Stromal cell of bone marrow (primary cell): ENCODE measurements at regions not wholly inside any gene's neighbourhood (a gene's known extent, or its start where the extent isn't known, plus 50 kb on each side); places are given as distances from the start of the nearest gene placed in this dataset.

Experiments
- DNase-seq: peaks from one replicate; pipeline ENCODE4 v3.0.0-alpha.2; 2012; ENCODE audit warnings: low read depth

- peak; percentile 31 for DNase-seq
Measured at GRCh38 chr13:80666782-80667552, 326.0 kb upstream of the SPRY2 start.

DNA sequence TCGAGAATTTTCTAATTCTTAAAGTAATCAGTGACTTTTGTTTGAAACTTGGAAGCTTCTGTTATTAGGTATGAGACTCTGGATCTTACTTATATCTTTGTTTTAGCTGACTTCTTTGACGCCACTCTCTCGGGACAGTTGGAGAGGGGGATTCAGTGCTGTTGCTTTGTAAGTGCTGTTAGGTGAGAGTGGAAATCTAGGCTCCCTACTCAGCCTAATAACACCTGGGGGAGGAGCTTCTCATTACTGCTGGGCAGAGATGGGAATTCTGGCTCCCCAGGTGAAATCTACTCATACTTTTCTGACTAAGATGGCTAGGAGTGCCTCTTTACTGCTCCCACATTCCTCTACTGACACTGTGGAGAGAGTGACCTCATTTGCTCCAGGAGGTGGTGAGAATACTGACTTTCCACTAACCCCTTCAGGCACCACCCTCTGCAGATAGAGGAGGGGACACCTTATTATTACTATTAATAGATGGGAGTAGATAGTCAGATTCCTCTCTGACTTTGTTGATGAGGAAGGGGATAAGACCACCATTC lies 324.9 kb upstream of the SPRY2 start:
- DNase-seq, result no peak

DNA sequence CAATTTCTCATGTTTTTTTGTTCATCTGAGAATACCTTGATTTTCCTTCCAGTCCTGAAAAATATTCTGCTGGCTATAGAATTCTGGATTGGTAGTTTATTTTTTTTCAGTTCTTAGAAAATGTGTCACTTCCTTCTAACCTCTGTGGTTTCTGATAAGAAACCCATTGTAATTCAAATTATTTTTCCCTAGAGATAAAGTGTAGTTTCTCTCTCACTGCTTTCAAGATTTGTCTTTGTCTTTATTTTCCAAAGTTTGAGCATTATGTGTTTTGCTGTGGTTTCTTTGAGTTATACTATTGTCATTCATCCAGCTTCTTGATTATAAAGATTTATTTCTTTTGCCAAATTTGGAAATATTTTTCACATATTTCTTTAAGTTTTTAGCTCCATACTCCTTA lies 324.0 kb upstream of the SPRY2 start:
- no peak for DNase-seq

DNA sequence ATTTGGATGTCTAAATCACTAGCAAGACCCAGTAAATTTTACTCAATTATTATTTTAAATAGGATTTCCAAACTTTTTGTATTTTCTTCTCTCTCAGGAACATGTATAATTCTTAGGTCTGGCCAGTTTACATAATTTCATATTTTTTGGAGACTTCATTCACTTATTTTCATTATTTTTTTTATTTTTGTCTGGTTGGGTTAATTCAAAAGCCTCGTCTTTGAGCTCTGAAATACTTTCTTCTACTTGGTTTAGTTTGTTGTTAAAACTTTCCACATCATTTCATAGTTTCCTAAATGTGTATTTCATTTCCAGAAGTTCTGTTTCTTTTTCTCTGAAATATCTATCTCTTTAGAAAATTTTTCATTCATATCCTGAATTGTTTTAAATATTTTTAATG lies 322.9 kb upstream of the SPRY2 start:
- no peak for DNase-seq

- no peak for DNase-seq
Measured at GRCh38 chr13:80658705-80659104, 317.8 kb upstream of the SPRY2 start.

- DNase-seq, result no peak
Measured at GRCh38 chr13:80656512-80656904, 315.6 kb upstream of the SPRY2 start.

- no peak for DNase-seq
Measured at GRCh38 chr13:80655778-80656511, 315.0 kb upstream of the SPRY2 start.

GRCh38 chr13:80654638-80655249 lies 313.8 kb upstream of the SPRY2 start:
- DNase-seq, result no peak

DNA sequence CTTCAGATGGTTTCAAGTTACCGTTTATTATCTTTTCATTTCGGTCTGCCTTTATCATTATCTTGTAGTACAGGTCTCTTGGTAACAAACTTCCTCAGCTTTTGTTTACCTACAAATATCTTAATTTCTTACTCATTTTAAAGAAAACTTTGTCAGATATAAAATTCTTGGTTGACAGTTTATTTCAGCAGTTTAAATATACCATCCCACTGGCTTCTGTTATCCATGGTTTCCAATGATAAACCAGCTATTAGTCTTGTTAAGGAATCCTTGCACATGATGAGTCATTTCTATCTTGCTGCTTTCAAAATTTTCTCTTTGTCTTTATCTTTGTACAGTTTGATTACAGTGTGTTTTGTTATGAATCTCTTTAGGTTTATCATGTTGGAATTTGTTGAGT lies 308.3 kb upstream of the SPRY2 start:
- no peak for DNase-seq

GRCh38 chr13:80642641-80643040 lies 301.7 kb upstream of the SPRY2 start:
- DNase-seq, result no peak

- DNase-seq, result no peak
Measured at GRCh38 chr13:80633251-80633650, 292.3 kb upstream of the SPRY2 start.

GRCh38 chr13:80630685-80631121 lies 289.8 kb upstream of the SPRY2 start:
- peak; percentile 19 for DNase-seq

- no peak for DNase-seq
Measured at GRCh38 chr13:80618781-80619180, 277.9 kb upstream of the SPRY2 start.

- DNase-seq, result no peak
Measured at GRCh38 chr13:80612804-80613203, 271.9 kb upstream of the SPRY2 start.

DNA sequence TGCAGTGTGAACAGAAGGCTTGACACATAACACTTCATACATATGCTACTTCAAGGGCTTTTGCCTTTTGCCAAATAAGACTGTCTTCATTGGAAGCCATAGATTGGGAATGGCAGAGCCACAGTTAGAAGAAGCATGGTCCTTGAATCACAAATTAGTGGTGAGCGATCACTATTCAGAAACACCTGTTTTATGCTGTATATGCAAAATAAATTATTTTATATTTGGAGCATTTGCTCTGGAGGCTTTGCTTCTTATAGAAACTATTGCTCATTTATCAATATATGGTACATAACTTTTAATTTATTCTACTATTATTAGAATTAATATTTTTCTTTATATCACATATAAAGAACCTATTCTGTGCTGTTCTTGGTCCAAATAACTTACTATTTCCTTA lies 270.4 kb upstream of the SPRY2 start:
- no peak for DNase-seq

GRCh38 chr13:80605716-80606115 lies 264.8 kb upstream of the SPRY2 start:
- DNase-seq, result no peak

- no peak for DNase-seq
Measured at GRCh38 chr13:80605011-80605410, 264.1 kb upstream of the SPRY2 start.

GRCh38 chr13:80604098-80604497 lies 263.2 kb upstream of the SPRY2 start:
- peak; percentile 36 for DNase-seq

- DNase-seq, result no peak
Measured at GRCh38 chr13:80603351-80603750, 262.4 kb upstream of the SPRY2 start.

DNA sequence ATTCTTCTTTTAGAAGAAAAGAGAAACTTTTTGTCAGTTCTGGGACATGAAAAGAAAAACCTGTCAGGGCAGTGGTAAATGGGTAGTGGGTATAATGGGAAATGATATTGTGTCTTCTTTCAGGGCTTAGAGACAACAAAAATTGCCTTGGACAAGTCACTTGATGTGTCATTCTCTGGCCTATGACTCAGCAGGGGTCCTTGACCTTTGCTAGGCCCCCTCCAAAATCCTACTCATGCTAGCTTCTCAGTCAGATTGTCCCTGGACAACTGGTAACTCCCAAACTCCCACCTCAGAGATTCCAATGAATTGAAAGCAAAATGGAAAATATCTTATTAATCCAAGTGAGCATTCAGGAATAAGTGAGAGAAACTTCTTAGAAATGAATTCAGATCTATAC lies 258.8 kb upstream of the SPRY2 start:
- no peak for DNase-seq

DNA sequence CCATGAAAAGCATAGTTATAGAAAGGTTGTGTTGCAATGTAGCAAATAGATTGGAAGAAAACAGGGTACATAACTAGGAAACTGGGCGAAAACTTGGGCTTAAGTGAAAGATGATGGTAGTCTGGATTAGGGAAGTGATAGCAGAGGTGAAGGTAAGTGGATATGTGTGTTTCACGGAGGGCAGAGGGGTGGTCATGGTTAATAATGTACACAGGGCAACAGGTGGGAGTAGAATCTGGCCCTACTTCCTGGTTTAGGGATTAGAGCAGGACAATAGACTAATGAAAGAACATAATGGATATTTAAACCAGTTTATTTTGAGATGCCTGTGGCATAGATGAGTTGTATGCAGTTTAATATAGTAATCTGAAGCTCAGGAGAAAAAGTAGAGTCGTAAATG lies 257.3 kb upstream of the SPRY2 start:
- no peak for DNase-seq

DNA sequence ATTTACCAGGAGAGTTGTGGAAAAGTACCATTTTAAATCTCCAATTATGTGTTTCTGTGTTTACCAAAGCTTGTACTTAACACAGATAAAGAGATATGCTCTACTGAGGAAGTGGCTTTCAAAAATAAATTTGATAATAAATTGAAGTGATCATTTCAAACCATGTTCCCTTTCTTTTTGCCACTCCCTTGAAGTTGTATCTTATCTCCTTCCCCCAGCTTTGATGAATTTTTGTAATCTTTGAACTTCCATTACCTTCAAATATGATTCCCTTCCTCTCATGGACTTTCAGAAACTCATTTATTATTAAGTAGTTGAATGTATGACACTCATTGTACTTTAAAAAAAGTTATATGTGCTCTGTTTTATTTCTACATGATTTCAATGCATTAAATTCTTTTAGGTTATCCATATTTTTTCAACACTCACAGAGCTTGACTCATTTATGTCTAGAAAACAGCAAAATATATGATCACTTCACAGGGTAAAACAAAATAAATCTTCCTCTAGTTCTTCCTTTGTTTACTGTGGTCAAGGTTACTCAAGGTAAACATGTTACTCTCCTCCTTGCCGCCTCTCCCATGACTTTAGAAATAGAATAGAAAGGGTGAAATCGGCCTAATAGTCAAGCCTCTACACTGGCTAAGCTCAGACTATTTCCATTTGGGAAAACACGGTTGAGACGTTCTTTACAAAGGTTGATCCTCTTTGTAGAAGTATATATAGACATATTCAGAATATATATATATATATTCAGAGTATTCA lies 251.2 kb upstream of the SPRY2 start:
- DNase-seq, result no peak
